Parathyroid adenoma (tissue), 2 donors: ENCODE measurements at regions not wholly inside any gene's neighbourhood (a gene's known extent, or its start where the extent isn't known, plus 50 kb on each side); places are given as distances from the start of the nearest gene placed in this dataset.
"Not testable (repeated sequence)": the region's sequence is repeated elsewhere in the genome, so short reads cannot be mapped to it uniquely, and the experiment has no call there.

Experiments
- H2AFZ ChIP-seq: fragments of 300-600 bp; sonication (generic); one replicate; pipeline ENCODE4 v1.7.0; 2017; ENCODE audit warnings: antibody characterized with exemption, mild to moderate bottlenecking
- H3K27ac ChIP-seq: fragments of 300-600 bp; sonication (generic); one replicate; pipeline ENCODE4 v1.7.0; 2017
- H3K27me3 ChIP-seq: fragments of 300-600 bp; sonication (generic); one replicate; pipeline ENCODE4 v1.7.0; 2017; ENCODE audit warnings: low read length; ENCODE audit not compliant: control insufficient read depth, insufficient read depth
- H3K36me3 ChIP-seq: fragments of 300-600 bp; sonication (generic); one replicate; pipeline ENCODE4 v1.7.0; 2017; ENCODE audit warnings: low read length; ENCODE audit not compliant: control insufficient read depth, insufficient read depth
- H3K4me1 ChIP-seq: fragments of 300-600 bp; sonication (generic); one replicate; pipeline ENCODE4 v1.7.0; 2017; ENCODE audit warnings: control low read depth
- H3K4me2 ChIP-seq: fragments of 300-600 bp; sonication (generic); one replicate; pipeline ENCODE4 v1.7.0; 2017; ENCODE audit warnings: low read length
- H3K4me3 ChIP-seq: fragments of 300-600 bp; sonication (generic); one replicate; pipeline ENCODE4 v1.7.0; 2017; ENCODE audit warnings: low read depth, low read length
- H3K79me2 ChIP-seq: fragments of 300-600 bp; sonication (generic); one replicate; pipeline ENCODE4 v1.7.0; 2017; ENCODE audit warnings: control low read depth
- H3K9ac ChIP-seq: fragments of 300-600 bp; sonication (generic); one replicate; pipeline ENCODE4 v1.7.0; 2017; ENCODE audit warnings: mild to moderate bottlenecking
- H3K9me3 ChIP-seq: fragments of 300-600 bp; sonication (generic); one replicate; pipeline ENCODE4 v1.7.0; 2017; ENCODE audit warnings: low read length; ENCODE audit not compliant: control insufficient read depth
- CTCF ChIP-seq: fragments of 300-600 bp; sonication (generic); IDR thresholded peaks from one replicate; pipeline ENCODE4 v1.7.0; 2017; ENCODE audit warnings: antibody characterized with exemption, mild to moderate bottlenecking
- donor health status: primary hyperparathyroidism.

DNA sequence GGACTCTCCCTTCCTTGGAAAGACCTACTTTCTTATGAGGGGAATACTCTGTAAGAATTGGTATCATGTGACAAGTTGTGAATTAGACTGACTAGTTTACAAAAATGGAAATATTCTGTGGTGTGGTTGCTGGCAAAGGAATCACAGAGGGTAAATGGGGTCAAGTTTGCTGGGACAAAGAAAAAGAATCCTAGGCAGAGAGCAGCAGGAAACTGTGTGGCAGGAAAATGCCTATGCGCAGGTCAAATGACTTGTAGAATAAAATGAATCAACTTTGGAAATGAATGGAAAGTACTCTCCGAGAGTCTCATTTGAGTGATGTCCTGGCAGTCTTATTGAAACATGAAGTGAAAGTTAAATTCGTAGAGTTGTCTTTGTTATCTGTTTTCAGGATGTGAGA, 1250.7 kb downstream of the UQCRFS1 start:
- no peaks in the 10 kb centered on the region for H3K9me3 ChIP-seq
- H2AFZ ChIP-seq = no peak overlapping the region
- H3K4me1 ChIP-seq = no peaks in the 10 kb centered on the region
- no peak overlapping the region for H3K4me2 ChIP-seq
- H3K79me2 ChIP-seq = no peaks in the 10 kb centered on the region
- no peaks in the 10 kb centered on the region for H3K36me3 ChIP-seq
- H3K9ac ChIP-seq = no peak overlapping the region
- TF ChIP-seq CTCF = no peak
- H3K27me3 ChIP-seq = no peaks in the 10 kb centered on the region
- no peak overlapping the region for H3K27ac ChIP-seq
- no peak overlapping the region for H3K4me3 ChIP-seq

- TF ChIP-seq CTCF = no peak
- H3K4me2 ChIP-seq = no peak overlapping the region
- H2AFZ ChIP-seq = no peak overlapping the region
- H3K4me1 ChIP-seq = no peaks in the 10 kb centered on the region
- H3K4me3 ChIP-seq = no peak overlapping the region
- H3K79me2 ChIP-seq = no peaks in the 10 kb centered on the region
- H3K36me3 ChIP-seq = no peaks in the 10 kb centered on the region
- no peaks in the 10 kb centered on the region for H3K9me3 ChIP-seq
- no peak overlapping the region for H3K9ac ChIP-seq
- no peaks in the 10 kb centered on the region for H3K27me3 ChIP-seq
- no peak overlapping the region for H3K27ac ChIP-seq
Measured at GRCh38 chr19:27955485-27956480, 1257.2 kb downstream of the UQCRFS1 start.

DNA sequence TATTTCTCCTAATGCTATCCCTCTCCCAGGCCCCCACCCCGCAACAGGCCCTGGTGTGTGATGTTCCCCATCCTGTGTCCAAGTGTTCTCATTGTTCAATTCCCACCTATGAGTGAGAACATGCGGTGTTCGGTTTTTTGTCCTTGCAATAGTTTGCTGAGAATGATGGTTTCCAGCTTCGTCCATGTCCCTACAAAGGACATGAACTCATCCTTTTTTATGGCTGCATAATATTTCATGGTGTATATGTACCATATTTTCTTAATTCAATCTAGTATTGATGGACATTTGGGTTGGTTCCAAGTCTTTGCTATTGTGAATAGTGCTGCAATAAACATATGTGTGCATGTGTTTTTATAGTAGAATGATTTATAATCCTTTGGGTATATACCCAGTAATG, 1270.3 kb downstream of the UQCRFS1 start:
- not testable (repeated sequence) for H3K9me3 ChIP-seq, H2AFZ ChIP-seq, H3K27me3 ChIP-seq, H3K4me2 ChIP-seq, H3K79me2 ChIP-seq, H3K9ac ChIP-seq, H3K36me3 ChIP-seq, H3K27ac ChIP-seq, H3K4me1 ChIP-seq, H3K4me3 ChIP-seq

DNA sequence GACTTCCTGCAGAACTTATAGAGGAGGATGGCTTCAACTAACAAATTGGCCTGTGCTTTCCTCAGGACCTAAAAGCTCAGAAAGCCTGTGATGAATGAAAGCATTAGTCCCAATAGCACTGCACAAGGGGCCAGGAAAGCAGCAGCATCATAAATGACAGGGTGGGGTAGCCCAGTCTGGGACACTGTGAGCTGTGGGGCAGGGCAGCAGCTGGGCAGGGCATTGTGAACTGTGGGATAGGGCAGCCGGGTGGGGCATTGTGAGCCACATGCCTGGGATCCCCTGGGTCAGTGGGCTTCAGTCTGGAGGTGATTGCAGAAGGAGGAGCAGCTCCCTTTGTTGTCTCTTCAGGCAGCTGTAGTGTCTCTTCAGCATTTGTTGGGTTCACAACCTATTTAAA, 1276.8 kb downstream of the UQCRFS1 start:
- Histone ChIP-seq H3K27me3 (no peaks in the 10 kb centered on the region), H3K36me3 (no peaks in the 10 kb centered on the region), H3K9ac (no peak overlapping the region), H3K4me1 (no peaks in the 10 kb centered on the region), H3K79me2 (no peaks in the 10 kb centered on the region), H2AFZ (no peak overlapping the region), H3K9me3 (no peaks in the 10 kb centered on the region), H3K4me3 (no peak overlapping the region), H3K4me2 (no peak overlapping the region), H3K27ac (no peak overlapping the region)
- no peak for TF ChIP-seq CTCF

- Histone ChIP-seq H3K27ac (no peak overlapping the region), H3K4me1 (no peaks in the 10 kb centered on the region), H3K9ac (no peak overlapping the region), H3K36me3 (no peaks in the 10 kb centered on the region), H3K79me2 (no peaks in the 10 kb centered on the region), H3K27me3 (no peaks in the 10 kb centered on the region), H2AFZ (no peak overlapping the region), H3K4me3 (no peak overlapping the region), H3K4me2 (no peak overlapping the region), H3K9me3 (no peaks in the 10 kb centered on the region)
- TF ChIP-seq CTCF = no peak
Measured at GRCh38 chr19:27935669-27936068, 1277.3 kb downstream of the UQCRFS1 start.
